ENCODE measurements at regions not wholly inside any gene's neighbourhood (a gene's known extent, or its start where the extent isn't known, plus 50 kb on each side); places are given as distances from the start of the nearest gene placed in this dataset.

- Histone ChIP-seq H4K20me1 (ENCODE audit: control insufficient read depth, insufficient read depth) (no peaks in the 10 kb centered on the region), H3K4me1 (ENCODE audit: control insufficient read depth, insufficient read depth, low read length) (no peaks in the 10 kb centered on the region), H3K27me3 (replicated peaks in 1 of 2; ENCODE audit: control insufficient read depth in 2 of 2, insufficient read depth in 2 of 2, low read length in 1 of 2) (no peaks in the 10 kb centered on the region), H3K79me2 (ENCODE audit: control insufficient read depth, insufficient read depth, low read length) (no peaks in the 10 kb centered on the region), H3K4me2 (ENCODE audit: control insufficient read depth, insufficient read depth) (no peak overlapping the region), H3K9ac (ENCODE audit: control insufficient read depth, insufficient read depth, low read length) (no peak overlapping the region), H3K9me3 (replicated peaks; ENCODE audit: control insufficient read depth, insufficient read depth, low read length) (no peaks in the 10 kb centered on the region; the same call in 2 of the 3 replicates), H3K36me3 (ENCODE audit: control insufficient read depth in 2 of 2, insufficient read depth in 2 of 2, low read length in 1 of 2) (no peaks in the 10 kb centered on the region), H3K27ac (ENCODE audit: control insufficient read depth, insufficient read depth) (no peak overlapping the region), H2AFZ (ENCODE audit: control insufficient read depth, low read depth, low read length) (no peak overlapping the region), H3K4me3 (no peak overlapping the region)
- RAD21 ChIA-PET (ENCODE audit: unreplicated experiment), result no interaction called here
- WGBS (ENCODE audit: insufficient coverage, insufficient replicate concordance, low lambda C conversion rate, missing lambda C conversion rate), result 0% methylated on average over 1 of the region's 1 CpG
- POLR2A ChIA-PET, result no interaction called here
- no TSS peak for BruUV-seq (replicated peaks)
- in situ Hi-C loops (cut with MboI), result no loop called here
- intact Hi-C loops (cut with micrococcal nuclease; ENCODE audit: unreplicated experiment), result no loop called here
- ATAC-seq, result no peak
- SMC1A ChIA-PET (ENCODE audit: uncharacterized antibody, unreplicated experiment), result interaction anchor here (1.5 kb wide), 1 partner anchor 70 kb away, joined by 4 read pairs; no protein-coding TSS in a partner anchor
- CTCF ChIA-PET, result no interaction called here
- no peak for DNase-seq (ENCODE audit: low read depth, low spot score)
- no peak for TF ChIP-seq ATF7 (IDR thresholded peaks at IDR 0.05; ENCODE audit: low read depth)
- no peak for TF ChIP-seq E4F1 (IDR thresholded peaks at IDR 0.05; ENCODE audit: borderline replicate concordance, partially characterized antibody)
- no peak for FAIRE-seq
Measured at GRCh38 chr4:124965497-124965891, 253.0 kb upstream of the ANKRD50 start.

GRCh38 chr4:124964852-124965496 lies 252.4 kb upstream of the ANKRD50 start:
- Histone ChIP-seq H3K9me3 (replicated peaks; ENCODE audit: control insufficient read depth, insufficient read depth, low read length) (no peaks in the 10 kb centered on the region; the same call in 2 of the 3 replicates), H3K4me3 (no peak overlapping the region), H3K9ac (ENCODE audit: control insufficient read depth, insufficient read depth, low read length) (no peak overlapping the region), H3K79me2 (ENCODE audit: control insufficient read depth, insufficient read depth, low read length) (no peaks in the 10 kb centered on the region), H4K20me1 (ENCODE audit: control insufficient read depth, insufficient read depth) (no peaks in the 10 kb centered on the region), H3K4me2 (ENCODE audit: control insufficient read depth, insufficient read depth) (no peak overlapping the region), H3K27ac (ENCODE audit: control insufficient read depth, insufficient read depth) (no peak overlapping the region), H3K4me1 (ENCODE audit: control insufficient read depth, insufficient read depth, low read length) (no peaks in the 10 kb centered on the region), H2AFZ (ENCODE audit: control insufficient read depth, low read depth, low read length) (no peak overlapping the region), H3K27me3 (replicated peaks in 1 of 2; ENCODE audit: control insufficient read depth in 2 of 2, insufficient read depth in 2 of 2, low read length in 1 of 2) (no peaks in the 10 kb centered on the region), H3K36me3 (ENCODE audit: control insufficient read depth in 2 of 2, insufficient read depth in 2 of 2, low read length in 1 of 2) (no peaks in the 10 kb centered on the region)
- WGBS (ENCODE audit: insufficient coverage, insufficient replicate concordance, low lambda C conversion rate, missing lambda C conversion rate), result 21% methylated on average over 5 of the region's 5 CpGs
- FAIRE-seq (no peak), ATAC-seq (no peak), DNase-seq (ENCODE audit: low read depth, low spot score) (no peak)
- ChIA-PET POLR2A (no interaction called here), RAD21 (ENCODE audit: unreplicated experiment) (no interaction called here), SMC1A (ENCODE audit: uncharacterized antibody, unreplicated experiment) (no interaction called here), CTCF (no interaction called here)
- no peak for TF ChIP-seq CEBPZ (IDR thresholded peaks at IDR 0.05; ENCODE audit: low read depth, low read length)
- intact Hi-C loops (cut with micrococcal nuclease; ENCODE audit: unreplicated experiment) (no loop called here), in situ Hi-C loops (cut with MboI) (no loop called here)
- no TSS peak for BruUV-seq (replicated peaks)

Measured in GM12878 (cell line).